Upper lobe of left lung (tissue), 6 donors: ENCODE measurements at regions not wholly inside any gene's neighbourhood (a gene's known extent, or its start where the extent isn't known, plus 50 kb on each side); places are given as distances from the start of the nearest gene placed in this dataset.
A peak's percentile ranks its signal among the peaks of the same experiment; 100 is the strongest.

Experiments
- ATAC-seq, 2 donors: fragments of 200-7000 bp; cut with Tn5 transposase; one replicate each; pipeline ENCODE4 v1.9.1; 2022; ENCODE audit warnings: mild to moderate bottlenecking in 2 of 2, moderate library complexity in 2 of 2; ENCODE audit not compliant: low FRiP score in 2 of 2
- DNase-seq, 2 donors: peaks; one replicate each; pipeline ENCODE4 v3.0.0-alpha.2; 2019 to 2020
- H3K27ac ChIP-seq, 4 donors: fragments of 200-600 bp; sonication (generic); one replicate each; pipeline ENCODE4 v1.5.1; 2016 to 2019
- H3K27me3 ChIP-seq, 4 donors: fragments of 200-600 bp; sonication (generic); one replicate each; pipeline ENCODE4 v1.5.1; 2017 to 2019
- H3K36me3 ChIP-seq, 4 donors: fragments of 200-600 bp; sonication (generic); one replicate each; pipeline ENCODE4 v1.5.1; 2016 to 2019
- H3K4me1 ChIP-seq, 4 donors: fragments of 200-600 bp; sonication (generic); one replicate each; pipeline ENCODE4 v1.5.1; 2018 to 2019
- H3K4me3 ChIP-seq, 4 donors: fragments of 200-600 bp; sonication (generic); one replicate each; pipeline ENCODE4 v1.5.1; 2017 to 2019; ENCODE audit warnings: mild to moderate bottlenecking in 2 of 4, moderate library complexity in 1 of 4
- H3K9me3 ChIP-seq, 4 donors: fragments of 200-600 bp; sonication (generic); one replicate each; pipeline ENCODE4 v1.5.1; 2018 to 2019
- CTCF ChIP-seq, 6 experiments: fragments of 450-650 bp in 4 of 6; fragments of 200-600 bp in 2 of 6; sonication (generic) in 2 of 6; IDR thresholded peaks; one replicate each; pipeline ENCODE4 v1.5.1; 2016 to 2019; ENCODE audit warnings: antibody characterized with exemption in 6 of 6
- EP300 ChIP-seq, 4 donors: sonication (generic); formaldehyde crosslinking; IDR thresholded peaks; one replicate each; pipeline ENCODE4 v1.5.1; 2017; ENCODE audit warnings: antibody characterized with exemption in 4 of 4, control low read depth in 2 of 4
- POLR2A ChIP-seq, 4 donors: fragments of 450-650 bp; IDR thresholded peaks; one replicate each; pipeline ENCODE4 v1.5.1; 2016 to 2017; ENCODE audit warnings: antibody characterized with exemption in 4 of 4, mild to moderate bottlenecking in 2 of 4
- POLR2AphosphoS5 ChIP-seq, 2 donors: sonication (generic); formaldehyde crosslinking; IDR thresholded peaks; one replicate each; pipeline ENCODE4 v1.5.1; 2017; ENCODE audit warnings: antibody characterized with exemption in 2 of 2
- WGBS, 2 donors: methylation state at CpG; one replicate each; pipeline ENCODE4 v1.1.5; 2017 to 2018; 5-methylcytosine and 5-hydroxymethylcytosine counted together
- donor health status: DM: no; HTN: no; CAD: no; lungs with moderate emphysema.
- donor health status: DM: no; HTN: yes; CAD: no; lungs with severe emphysema.

GRCh38 chr1:198465201-198466144 lies 75.0 kb downstream of the ATP6V1G3 start:
- DNase-seq (no peak), ATAC-seq (peak; percentile 59 to 78)
- Histone ChIP-seq H3K9me3 (no peaks in the 10 kb centered on the region), H3K4me3 (no peak overlapping the region), H3K27ac (peak overlapping the region in 1 of 4 donors; percentile 8), H3K4me1 (peaks cover 0 to 6% (median 0%) of the 10 kb centered on the region in 4 donors), H3K36me3 (no peaks in the 10 kb centered on the region), H3K27me3 (no peaks in the 10 kb centered on the region)
- TF ChIP-seq POLR2AphosphoS5 (IDR thresholded peaks at IDR 0.05) (no peak), CTCF (IDR thresholded peaks at IDR 0.05) (peak; percentile 46 to 74 (median 60)), POLR2A (IDR thresholded peaks at IDR 0.05) (no peak)
- 34 to 41% methylated on average over 3 of the region's 3 CpGs for WGBS, 2 donors

GRCh38 chr1:198463709-198464108 lies 76.8 kb downstream of the ATP6V1G3 start:
- TF ChIP-seq EP300 (IDR thresholded peaks at IDR 0.05), result no peak
- TF ChIP-seq CTCF (IDR thresholded peaks at IDR 0.05), result no peak
- no peak for TF ChIP-seq POLR2A (IDR thresholded peaks at IDR 0.05)
- no peak for TF ChIP-seq POLR2AphosphoS5 (IDR thresholded peaks at IDR 0.05)
- H3K9me3 ChIP-seq, result no peaks in the 10 kb centered on the region
- no peak for ATAC-seq
- H3K27ac ChIP-seq, result no peak overlapping the region
- no peaks in the 10 kb centered on the region for H3K36me3 ChIP-seq
- no peak overlapping the region for H3K4me3 ChIP-seq
- no peak for DNase-seq
- H3K27me3 ChIP-seq, result no peaks in the 10 kb centered on the region
- H3K4me1 ChIP-seq, result peaks cover 0 to 6% (median 0%) of the 10 kb centered on the region in 4 donors

GRCh38 chr1:198462365-198463019 lies 78.0 kb downstream of the ATP6V1G3 start:
- peak in 1 of 2 donors; percentile 44 for ATAC-seq
- TF ChIP-seq EP300 (IDR thresholded peaks at IDR 0.05) (no peak), POLR2A (IDR thresholded peaks at IDR 0.05) (no peak), CTCF (IDR thresholded peaks at IDR 0.05) (no peak), POLR2AphosphoS5 (IDR thresholded peaks at IDR 0.05) (no peak)
- Histone ChIP-seq H3K27ac (no peak overlapping the region), H3K4me3 (no peak overlapping the region), H3K4me1 (peaks cover 0 to 6% (median 0%) of the 10 kb centered on the region in 4 donors), H3K9me3 (no peaks in the 10 kb centered on the region), H3K27me3 (no peaks in the 10 kb centered on the region), H3K36me3 (no peaks in the 10 kb centered on the region)
- WGBS, 2 donors, result 83% methylated on average over 1 of the region's 1 CpG
- DNase-seq, result no peak

GRCh38 chr1:198455966-198456365 lies 84.5 kb downstream of the ATP6V1G3 start:
- TF ChIP-seq POLR2AphosphoS5 (IDR thresholded peaks at IDR 0.05) (no peak), EP300 (IDR thresholded peaks at IDR 0.05) (no peak), CTCF (IDR thresholded peaks at IDR 0.05) (no peak), POLR2A (IDR thresholded peaks at IDR 0.05) (no peak)
- ATAC-seq (no peak), DNase-seq (no peak)
- Histone ChIP-seq H3K4me1 (no peaks in the 10 kb centered on the region), H3K4me3 (no peak overlapping the region), H3K27me3 (no peaks in the 10 kb centered on the region), H3K27ac (no peak overlapping the region), H3K36me3 (no peaks in the 10 kb centered on the region), H3K9me3 (no peaks in the 10 kb centered on the region)
- WGBS, 2 donors, result 60 to 69% methylated on average over 3 of the region's 3 CpGs
